HG03354 (cell line): ENCODE measurements at regions not wholly inside any gene's neighbourhood (a gene's known extent, or its start where the extent isn't known, plus 50 kb on each side); places are given as distances from the start of the nearest gene placed in this dataset.
A peak's percentile ranks its signal among the peaks of the same experiment; 100 is the strongest.

Experiments used
- ATAC-seq: cut with Tn5 transposase; IDR thresholded peaks from one replicate; pipeline ENCODE4 v1.9.1; 2021; ENCODE audit warnings: mild to moderate bottlenecking; ENCODE audit not compliant: unreplicated experiment, poor library complexity, severe bottlenecking

GRCh38 chr6:21999012-21999528 lies 297.8 kb downstream of the PRL start:
- no peak for ATAC-seq

DNA sequence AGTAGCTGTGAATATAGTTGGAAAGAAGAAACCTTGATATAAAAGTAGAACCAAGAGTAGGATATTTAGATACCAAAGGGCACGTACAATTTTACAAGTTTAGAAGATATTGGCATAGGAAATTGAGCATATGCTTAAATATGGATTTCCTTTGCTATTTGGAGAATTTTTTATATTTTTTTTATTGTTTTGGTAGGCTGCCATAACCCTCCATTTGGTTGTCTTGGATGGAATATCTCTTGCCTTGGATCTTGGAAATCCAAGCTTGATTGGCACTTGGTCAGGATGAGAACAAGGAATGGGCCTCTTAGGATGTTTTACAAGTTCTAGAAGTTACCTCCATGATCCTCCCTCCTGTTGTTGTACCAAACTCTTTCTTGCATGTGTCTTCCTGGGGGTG lies 297.1 kb downstream of the PRL start:
- no peak for ATAC-seq

DNA sequence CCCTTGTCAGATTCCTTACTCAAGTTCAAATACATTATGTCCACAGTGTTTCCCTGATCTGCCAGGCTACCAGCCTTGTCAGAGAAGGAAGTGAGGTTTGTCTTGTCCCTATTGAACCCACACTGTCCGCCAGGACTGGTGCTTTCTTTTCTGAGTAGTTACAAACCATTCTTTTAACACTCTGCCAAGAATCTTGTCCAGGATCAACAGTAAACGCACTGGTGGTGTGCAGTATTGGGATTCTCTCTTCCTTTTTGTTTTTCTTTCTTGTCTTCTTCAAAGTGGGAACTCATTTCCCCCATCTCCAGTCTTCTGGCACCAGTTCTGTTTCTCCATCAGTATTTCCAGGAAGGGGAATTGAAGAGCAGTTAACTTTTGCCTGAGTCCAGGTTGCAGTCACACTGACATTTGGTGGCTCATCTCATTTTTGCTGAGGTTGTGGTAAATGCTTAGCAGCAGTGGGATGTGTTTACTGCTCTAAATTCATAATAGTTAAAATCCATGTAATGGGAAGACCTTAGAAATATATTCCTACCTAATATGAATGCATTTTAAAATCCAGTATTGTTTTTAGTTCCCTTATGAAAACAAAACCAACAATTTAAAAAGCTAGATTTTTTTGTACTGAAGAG lies 295.3 kb downstream of the PRL start:
- ATAC-seq = no peak

GRCh38 chr6:22003287-22003686 lies 293.5 kb downstream of the PRL start:
- ATAC-seq = no peak

DNA sequence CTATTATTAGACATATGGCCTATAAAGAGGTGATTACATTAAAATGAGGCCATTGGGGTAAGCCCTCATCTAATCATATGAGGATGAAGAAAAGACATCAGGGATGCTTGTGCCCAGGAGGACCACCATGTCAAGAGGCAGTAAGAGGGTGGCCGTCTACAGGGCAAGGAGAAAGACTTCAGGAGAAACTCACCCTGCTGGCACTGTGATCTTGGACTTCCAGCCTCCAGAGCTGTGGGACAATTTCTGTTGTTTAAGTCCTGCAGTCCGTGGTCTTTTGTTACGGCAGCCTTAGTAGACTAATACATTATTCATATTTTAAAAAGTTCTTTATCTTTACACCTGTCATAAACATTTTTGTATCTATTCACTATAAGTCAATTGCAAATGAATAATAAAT lies 290.0 kb downstream of the PRL start:
- no peak for ATAC-seq

- ATAC-seq = no peak
Measured at GRCh38 chr6:22007469-22007868, 289.4 kb downstream of the PRL start.

DNA sequence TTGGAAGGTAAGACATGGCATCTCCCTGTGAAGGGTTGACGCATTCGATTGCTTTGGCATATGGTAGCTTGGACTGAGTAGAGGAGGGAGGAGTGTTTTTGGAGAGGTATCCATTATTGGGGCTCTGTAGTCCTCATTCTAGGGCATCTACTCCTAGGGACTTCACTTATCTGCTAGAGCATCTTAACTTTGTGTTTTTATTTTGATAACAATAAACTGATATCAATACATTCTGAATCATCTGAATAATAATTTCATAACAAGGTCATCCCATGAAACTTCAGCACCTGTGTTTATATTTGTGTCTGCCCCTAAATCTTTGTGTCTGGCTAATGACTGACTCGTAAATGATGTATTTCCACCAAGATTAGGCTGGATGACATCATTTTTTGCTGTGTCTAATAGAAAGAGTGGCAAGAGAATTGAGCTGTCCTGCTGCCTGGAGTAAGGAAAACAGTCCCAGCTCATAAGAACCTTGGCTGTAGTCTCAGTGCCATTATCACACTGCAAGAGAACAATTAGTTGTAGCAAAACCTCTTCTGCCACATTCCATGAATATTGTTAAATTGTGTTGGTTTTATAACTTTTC lies 288.5 kb downstream of the PRL start:
- no peak for ATAC-seq

- ATAC-seq = no peak
Measured at GRCh38 chr6:22010102-22010501, 286.7 kb downstream of the PRL start.

DNA sequence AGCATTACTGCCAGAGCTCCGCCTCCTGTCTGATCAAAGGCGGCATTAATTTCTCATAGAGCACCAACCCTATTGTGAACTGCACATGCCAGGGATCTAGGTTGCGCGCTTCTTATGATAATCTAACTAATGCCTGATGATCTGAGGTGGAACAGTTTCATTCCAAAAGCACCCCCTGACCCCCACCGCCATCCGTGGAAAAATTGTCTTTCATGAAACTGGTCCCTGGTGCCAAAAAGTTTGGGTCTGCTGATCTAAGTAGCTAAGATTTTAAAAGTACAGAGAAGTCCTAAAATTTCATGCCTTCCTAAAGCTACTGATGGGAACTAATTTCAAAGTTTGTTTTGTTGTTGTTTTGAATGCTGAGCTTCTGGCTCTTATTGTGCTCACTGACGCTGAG lies 281.6 kb downstream of the PRL start:
- no peak for ATAC-seq

- no peak for ATAC-seq
Measured at GRCh38 chr6:22015944-22016343, 280.9 kb downstream of the PRL start.

DNA sequence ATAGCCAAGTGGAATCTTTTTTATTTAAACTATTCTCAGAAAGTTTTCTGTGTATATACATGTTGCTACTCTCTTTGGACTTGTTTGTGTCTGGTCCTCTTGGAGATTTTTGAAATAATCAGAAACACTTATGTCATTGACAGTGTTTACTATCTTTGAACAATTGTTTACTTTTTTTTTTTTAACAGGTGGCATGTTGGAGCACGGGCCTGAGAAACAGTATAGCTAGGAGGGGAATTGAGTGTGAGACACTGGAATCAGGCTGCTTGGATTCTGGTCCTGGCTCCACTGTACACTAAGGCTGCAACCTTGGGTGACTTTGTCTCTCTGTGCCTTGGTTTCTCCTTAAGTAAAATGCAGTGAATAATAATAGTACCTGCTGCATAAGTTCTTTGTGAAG lies 279.6 kb downstream of the PRL start:
- no peak for ATAC-seq

- ATAC-seq = no peak
Measured at GRCh38 chr6:22017766-22018165, 279.1 kb downstream of the PRL start.

- ATAC-seq = no peak
Measured at GRCh38 chr6:22019857-22020256, 277.0 kb downstream of the PRL start.

DNA sequence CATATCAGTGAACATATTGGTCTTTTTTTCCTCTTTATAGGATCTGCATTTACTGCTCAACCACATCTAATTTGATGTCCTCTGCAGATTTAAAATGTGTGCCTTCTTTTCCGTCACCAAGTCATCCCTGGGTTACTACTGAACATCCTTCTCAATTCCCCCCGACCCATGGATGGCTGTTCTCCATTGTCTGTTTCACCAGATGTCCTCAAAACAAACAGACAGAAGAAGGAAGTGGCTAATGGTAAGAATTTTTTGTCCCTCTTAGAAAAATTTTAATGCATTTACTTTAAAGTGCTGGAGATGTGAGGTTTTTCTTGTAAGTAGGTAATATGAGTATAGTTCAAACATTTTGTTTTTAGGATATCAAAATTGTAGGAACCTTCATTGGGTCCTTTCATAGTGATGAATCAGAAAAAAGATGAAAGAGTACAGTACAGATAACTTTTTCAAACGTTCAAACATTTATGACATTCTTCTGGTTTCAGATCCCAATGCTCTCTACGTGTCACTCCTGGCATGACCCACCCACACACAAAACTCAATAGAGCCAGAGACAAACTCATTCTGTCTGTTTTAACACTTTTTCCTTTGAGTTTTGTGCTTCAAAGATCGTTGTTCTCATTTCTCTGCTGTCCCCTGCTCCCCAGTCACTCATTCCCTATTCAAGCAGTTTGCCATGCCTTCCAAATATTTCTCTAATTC lies 276.4 kb downstream of the PRL start:
- ATAC-seq = no peak

GRCh38 chr6:22021966-22022365 lies 274.9 kb downstream of the PRL start:
- no peak for ATAC-seq

DNA sequence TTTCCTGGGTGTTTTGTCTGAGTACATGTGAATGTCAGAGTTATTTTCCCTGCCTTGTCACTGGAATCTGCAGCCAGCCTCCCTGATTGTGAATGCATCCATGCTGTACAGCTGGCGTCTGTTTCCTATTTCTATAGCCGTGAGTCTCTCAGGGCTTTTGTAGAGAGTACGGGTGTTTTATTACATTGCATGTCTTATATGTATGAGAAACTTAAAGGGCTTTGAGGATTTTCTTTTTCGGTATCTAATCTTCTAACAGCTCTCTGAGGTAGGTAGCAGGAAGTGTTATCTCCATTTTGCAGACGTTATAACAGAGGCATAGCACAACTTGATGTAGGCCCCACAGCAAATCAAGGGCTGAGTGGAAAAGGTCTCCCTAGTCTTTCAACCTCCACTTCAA lies 272.9 kb downstream of the PRL start:
- no peak for ATAC-seq

DNA sequence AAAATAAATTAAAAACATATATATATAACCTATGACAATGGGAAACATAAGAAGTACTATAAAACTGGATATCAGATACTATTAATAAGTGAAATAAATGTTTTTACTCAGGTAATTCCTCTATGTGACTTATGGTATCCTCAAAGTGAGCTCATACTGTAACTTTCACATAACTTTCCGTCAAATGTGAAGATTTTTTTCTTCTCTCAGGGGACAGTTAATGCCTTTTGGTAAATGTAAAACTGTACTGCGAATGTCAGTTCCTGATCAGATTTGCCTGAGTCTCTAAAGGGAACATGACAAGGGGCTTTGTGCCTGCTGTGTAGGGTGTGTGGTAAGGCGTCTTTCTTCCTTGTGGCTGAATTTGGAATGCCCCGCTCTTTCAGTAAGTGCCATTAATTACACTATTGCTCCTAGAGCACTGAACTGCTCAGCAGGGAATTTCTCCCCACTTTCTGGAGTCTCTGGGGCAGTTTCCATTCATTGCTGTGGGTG lies 271.8 kb downstream of the PRL start:
- peak; percentile 33 for ATAC-seq

GRCh38 chr6:22025468-22026163 lies 271.2 kb downstream of the PRL start:
- ATAC-seq = peak; percentile 70

GRCh38 chr6:22026164-22026678 lies 270.6 kb downstream of the PRL start:
- peak; percentile 16 for ATAC-seq

DNA sequence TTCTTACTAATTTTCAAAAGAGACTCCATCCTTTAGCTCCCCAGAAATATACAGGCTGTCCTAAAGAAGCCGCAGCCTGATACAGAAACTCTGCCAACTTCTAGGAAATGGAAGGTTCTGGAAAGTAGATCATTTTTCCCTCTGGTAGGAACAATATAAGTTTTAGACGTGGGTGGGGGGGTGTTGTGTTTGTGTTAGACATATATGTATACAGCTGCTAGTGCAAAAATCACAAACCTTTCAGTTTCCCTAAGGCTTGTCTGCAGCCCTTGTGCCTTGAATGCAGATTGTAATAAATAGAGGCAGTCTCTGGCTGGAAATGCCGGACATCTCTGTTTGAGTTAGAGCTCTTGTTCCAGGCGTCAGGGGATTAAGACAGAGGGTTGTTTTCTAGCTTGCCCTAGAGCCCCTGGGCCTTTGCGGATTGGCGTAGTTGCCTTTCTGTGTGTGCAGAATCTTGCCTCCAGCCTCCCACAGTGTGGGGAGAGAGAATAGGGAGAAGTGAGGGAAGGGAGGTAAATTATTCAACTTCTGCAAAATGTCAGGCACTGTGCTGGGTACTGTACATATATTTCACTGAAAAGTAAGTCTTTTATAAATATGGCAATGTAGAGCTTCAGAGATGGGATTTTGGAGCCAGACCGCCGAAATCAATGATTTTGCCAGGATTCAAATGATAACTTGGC lies 269.7 kb downstream of the PRL start:
- ATAC-seq = no peak
